Endothelial cell of umbilical vein (primary cell): ENCODE measurements at regions not wholly inside any gene's neighbourhood (a gene's known extent, or its start where the extent isn't known, plus 50 kb on each side); places are given as distances from the start of the nearest gene placed in this dataset.

ENCODE experiments used
- BruUV-seq: library from RNA; stranded (reverse); fragments of 400-500 nt; replicated peaks from 2 replicates; lab custom pipeline; 2021; lab: Mats Ljungman, UMichigan
- CTCF ChIA-PET: fragments of 300-600, 350-600 bp; sonication (Branson Sonifier 250); formaldehyde crosslinking; loops from one replicate; lab custom pipeline; 2021; ENCODE audit warnings: antibody characterized with exemption, inconsistent platforms; lab: Charles Lee
- POLR2A ChIA-PET: fragments of 300-600, 350-600 bp; sonication (Branson Sonifier 250); formaldehyde crosslinking; loops from one replicate; lab custom pipeline; 2021; ENCODE audit warnings: antibody characterized with exemption, inconsistent platforms; lab: Charles Lee
- DNase-seq: peaks from one replicate; pipeline ENCODE4 v3.0.0-alpha.2; 2011; ENCODE audit warnings: low read depth, low spot score
- FAIRE-seq: peaks from 2 replicates; lab custom pipeline; 2011; peaks lifted over from hg19 to GRCh38; lab: Jason Lieb, UNC
- H2AFZ ChIP-seq: 2 replicates; pipeline ENCODE4 v1.6.0; 2012; ENCODE audit warnings: low read depth, low read length, control low read depth, inconsistent platforms
- H3K27ac ChIP-seq: 2 replicates; pipeline ENCODE4 v1.5.1; 2011; ENCODE audit warnings: low read depth, mild to moderate bottlenecking, control low read depth, low read length, moderate library complexity; ENCODE audit not compliant: insufficient read depth
- H3K27me3 ChIP-seq, 2 experiments: 2 replicates each; pipeline versions ENCODE4 v1.6.0 to v1.6.1; 2011; ENCODE audit warnings: low read length in 2 of 2, mixed read lengths in 1 of 2; ENCODE audit not compliant: control insufficient read depth in 2 of 2, insufficient read depth in 2 of 2
- H3K36me3 ChIP-seq, 2 experiments: 2 replicates in 1 of 2; 3 replicates in 1 of 2; pipeline ENCODE4 v1.5.1; 2011; ENCODE audit warnings: low read length in 2 of 2, mild to moderate bottlenecking in 1 of 2, moderate library complexity in 1 of 2; ENCODE audit not compliant: control insufficient read depth in 2 of 2, insufficient read depth in 2 of 2; ENCODE audit errors: extremely low read depth in 1 of 2
- H3K4me1 ChIP-seq: 3 replicates; pipeline ENCODE4 v1.5.1; 2011; ENCODE audit warnings: mild to moderate bottlenecking, low read length; ENCODE audit not compliant: control insufficient read depth, insufficient read depth; ENCODE audit errors: extremely low read depth
- H3K4me2 ChIP-seq: 2 replicates; pipeline ENCODE4 v1.6.1; 2011; ENCODE audit warnings: low read length, control low read depth, mixed read lengths; ENCODE audit not compliant: insufficient read depth
- H3K4me3 ChIP-seq, 3 experiments: fragments of 200-600 bp in 1 of 3; sonication (generic), shearing (Covaris generic) in 1 of 3; replicated peaks in 1 of 3; 2 replicates each; pipeline ENCODE4 v1.5.1; 2011 to 2016; ENCODE audit warnings: control low read depth in 3 of 3, low read length in 3 of 3, mild to moderate bottlenecking in 2 of 3, inconsistent platforms in 1 of 3, low read depth in 1 of 3, moderate library complexity in 1 of 3; ENCODE audit not compliant: insufficient read depth in 1 of 3
- H3K79me2 ChIP-seq: 2 replicates; pipeline ENCODE4 v1.6.0; 2012; ENCODE audit warnings: low read length, inconsistent platforms; ENCODE audit not compliant: control insufficient read depth, insufficient read depth
- H3K9ac ChIP-seq: replicated peaks from 2 replicates; pipeline ENCODE3; 2011; ENCODE audit warnings: low read length, control low read depth; ENCODE audit not compliant: insufficient read depth; ENCODE audit errors: extremely low read depth
- H3K9me1 ChIP-seq: replicated peaks from 3 replicates; pipeline ENCODE4 v1.6.0; 2011; ENCODE audit warnings: mild to moderate bottlenecking, low read length; ENCODE audit not compliant: control insufficient read depth, insufficient read depth; ENCODE audit errors: extremely low read depth
- H3K9me3 ChIP-seq: replicated peaks from 2 replicates; pipeline ENCODE4 v1.5.1; 2012; ENCODE audit warnings: low read length, inconsistent platforms; ENCODE audit not compliant: control insufficient read depth, insufficient read depth
- H4K20me1 ChIP-seq: replicated peaks from 2 replicates; pipeline ENCODE3; 2011; ENCODE audit warnings: mild to moderate bottlenecking, low read length; ENCODE audit not compliant: control insufficient read depth, insufficient read depth; ENCODE audit errors: extremely low read depth
- EZH2 ChIP-seq: IDR thresholded peaks from 2 replicates; pipeline ENCODE4 v1.6.1; 2012; ENCODE audit warnings: borderline replicate concordance, low read depth, mild to moderate bottlenecking, moderate library complexity, low read length, inconsistent platforms; ENCODE audit not compliant: severe bottlenecking
- FOS ChIP-seq: IDR thresholded peaks from 2 replicates; pipeline ENCODE4 v1.6.1; 2011; ENCODE audit warnings: mild to moderate bottlenecking, low read length, moderate library complexity, borderline replicate concordance; ENCODE audit not compliant: insufficient read depth
- GATA2 ChIP-seq: IDR thresholded peaks from 2 replicates; pipeline ENCODE4 v1.7.0; 2011; ENCODE audit warnings: low read depth, mild to moderate bottlenecking, moderate library complexity, mixed read lengths, low read length; ENCODE audit not compliant: insufficient read length, insufficient read depth
- JUN ChIP-seq: IDR thresholded peaks from 2 replicates; pipeline ENCODE4 v1.6.1; 2011; ENCODE audit warnings: borderline replicate concordance, low read depth; ENCODE audit not compliant: insufficient read length, insufficient read depth
- MYC ChIP-seq: IDR thresholded peaks from one replicate; pipeline ENCODE4 v1.6.1; 2011; ENCODE audit warnings: mild to moderate bottlenecking, low read depth, low read length
- POLR2A ChIP-seq: IDR thresholded peaks from 2 replicates; pipeline ENCODE4 v1.6.1; 2012; ENCODE audit warnings: low read depth, mild to moderate bottlenecking, control low read depth, low read length
- POLR2AphosphoS5 ChIP-seq: IDR thresholded peaks from 2 replicates; pipeline ENCODE4 v1.6.1; 2012; ENCODE audit warnings: low read depth, mild to moderate bottlenecking, control low read depth, low read length, moderate library complexity; ENCODE audit not compliant: insufficient read depth
- dilution Hi-C: fragments of 300-500 bp; cut with MboI; formaldehyde crosslinking; loops from one replicate; pipeline ENCODE4 v1.15.0; 2019; ENCODE audit warnings: low sequenced_read_pairs; ENCODE audit not compliant: extremely low pct_ligation_motif_present
- intact Hi-C: fragments of 100-400 bp; cut with micrococcal nuclease; formaldehyde crosslinking; loops from one replicate; pipeline ENCODE4 v1.10.0; 2022
- TF ChIP-seq, protein P1 (sequence below): IDR thresholded peaks from 2 replicates; pipeline ENCODE4 v1.6.1; 2011; ENCODE audit not compliant: insufficient read depth, insufficient read length
- TF ChIP-seq, protein P2 (sequence below), 2 donors: IDR thresholded peaks; 1 replicate in 1 of 2; 2 replicates in 1 of 2; pipeline ENCODE4 v1.5.1; 2011; ENCODE audit warnings: low read length in 2 of 2, mild to moderate bottlenecking in 2 of 2, moderate library complexity in 2 of 2, control low read depth in 1 of 2, inconsistent platforms in 1 of 2, low read depth in 1 of 2; ENCODE audit not compliant: insufficient read depth in 1 of 2; ENCODE audit errors: extremely low read depth in 1 of 2

DNA sequence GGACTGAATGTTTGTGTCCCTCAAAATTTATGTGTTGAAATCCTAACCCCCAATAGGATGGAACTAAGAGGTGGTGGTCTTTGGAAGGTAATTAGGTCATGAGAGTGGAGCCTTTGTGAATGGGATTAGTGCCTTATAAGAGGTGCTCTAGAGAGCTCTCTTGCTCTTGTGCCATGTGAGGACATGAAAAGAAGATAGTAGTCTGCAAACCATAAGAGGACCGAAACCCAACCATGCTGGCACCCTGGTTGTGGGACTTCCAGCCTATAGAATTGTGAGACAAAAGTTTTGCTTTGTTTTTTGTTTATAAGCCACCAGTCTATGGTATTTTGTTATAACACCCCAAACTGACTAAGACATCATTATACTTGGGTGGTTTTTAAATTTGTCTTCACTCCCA lies 417.1 kb downstream of the ANKRD50 start:
- dilution Hi-C loops (no loop called here), intact Hi-C loops (no loop called here)
- BruUV-seq = no TSS peak
- no peak for DNase-seq
- Histone ChIP-seq H3K36me3 (no peaks in the 10 kb centered on the region), H3K79me2 (no peaks in the 10 kb centered on the region), H3K9me3 (no peaks in the 10 kb centered on the region), H3K27me3 (no peaks in the 10 kb centered on the region), H3K9me1 (no peaks in the 10 kb centered on the region), H3K27ac (no peak overlapping the region), H3K4me3 (no peak overlapping the region), H3K9ac (no peak overlapping the region), H3K4me2 (no peak overlapping the region), H2AFZ (no peak overlapping the region), H4K20me1 (no peaks in the 10 kb centered on the region), H3K4me1 (no peaks in the 10 kb centered on the region)
- FAIRE-seq = no peak
- POLR2A ChIA-PET = no interaction called here
- TF ChIP-seq FOS = no peak
- TF ChIP-seq, protein P1, sequence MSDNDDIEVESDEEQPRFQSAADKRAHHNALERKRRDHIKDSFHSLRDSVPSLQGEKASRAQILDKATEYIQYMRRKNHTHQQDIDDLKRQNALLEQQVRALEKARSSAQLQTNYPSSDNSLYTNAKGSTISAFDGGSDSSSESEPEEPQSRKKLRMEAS = no peak
- no peak for TF ChIP-seq JUN
- no peak for TF ChIP-seq MYC
- TF ChIP-seq, protein P2, sequence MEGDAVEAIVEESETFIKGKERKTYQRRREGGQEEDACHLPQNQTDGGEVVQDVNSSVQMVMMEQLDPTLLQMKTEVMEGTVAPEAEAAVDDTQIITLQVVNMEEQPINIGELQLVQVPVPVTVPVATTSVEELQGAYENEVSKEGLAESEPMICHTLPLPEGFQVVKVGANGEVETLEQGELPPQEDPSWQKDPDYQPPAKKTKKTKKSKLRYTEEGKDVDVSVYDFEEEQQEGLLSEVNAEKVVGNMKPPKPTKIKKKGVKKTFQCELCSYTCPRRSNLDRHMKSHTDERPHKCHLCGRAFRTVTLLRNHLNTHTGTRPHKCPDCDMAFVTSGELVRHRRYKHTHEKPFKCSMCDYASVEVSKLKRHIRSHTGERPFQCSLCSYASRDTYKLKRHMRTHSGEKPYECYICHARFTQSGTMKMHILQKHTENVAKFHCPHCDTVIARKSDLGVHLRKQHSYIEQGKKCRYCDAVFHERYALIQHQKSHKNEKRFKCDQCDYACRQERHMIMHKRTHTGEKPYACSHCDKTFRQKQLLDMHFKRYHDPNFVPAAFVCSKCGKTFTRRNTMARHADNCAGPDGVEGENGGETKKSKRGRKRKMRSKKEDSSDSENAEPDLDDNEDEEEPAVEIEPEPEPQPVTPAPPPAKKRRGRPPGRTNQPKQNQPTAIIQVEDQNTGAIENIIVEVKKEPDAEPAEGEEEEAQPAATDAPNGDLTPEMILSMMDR (IDR thresholded peaks at IDR 0.05; ENCODE audit: extremely low read depth in 1 of 2, insufficient read depth in 1 of 2, low read depth in 1 of 2, low read length in 2 of 2) = no peak
- TF ChIP-seq POLR2A = no peak
- TF ChIP-seq POLR2AphosphoS5 = no peak
- TF ChIP-seq EZH2 = no peak
- no peak for TF ChIP-seq GATA2
- CTCF ChIA-PET = interaction anchor here (1.6 kb wide), 1 partner anchor 82 kb away, joined by 3 read pairs; no protein-coding TSS in a partner anchor
